A549 (cell line): ENCODE measurements at regions not wholly inside any gene's neighbourhood (a gene's known extent, or its start where the extent isn't known, plus 50 kb on each side); places are given as distances from the start of the nearest gene placed in this dataset.

Source experiments
- ATAC-seq, 2 experiments: fragments of 200-7000 bp in 1 of 2; fragments of >200 bp in 1 of 2; cut with Nextera tagmentation in 1 of 2; cut with Tn5 transposase in 1 of 2; 3 replicates each; pipeline versions ENCODE4 v1.8.0 to v1.9.1; 2018 to 2020; ENCODE audit warnings: mild to moderate bottlenecking in 1 of 2, moderate library complexity in 1 of 2
- CTCF ChIA-PET: fragments of 300-600 bp; sonication (Branson Sonifier 250); formaldehyde crosslinking; extraction: SDS; loops from one replicate; lab custom pipeline; 2021; ENCODE audit warnings: antibody characterized with exemption, inconsistent platforms; lab: Yijun Ruan, JAX
- POLR2A ChIA-PET: fragments of 350-600 bp; formaldehyde crosslinking; extraction: SDS; loops from one replicate; lab custom pipeline; 2021; ENCODE audit warnings: antibody characterized with exemption, inconsistent platforms; lab: Yijun Ruan, JAX
- DNase-seq, 2 experiments: peaks; one replicate each; pipeline versions ENCODE4 v3.0.0 to v3.0.0-alpha.2; 2011 to 2016; ENCODE audit warnings: low read depth in 1 of 2, low spot score in 1 of 2
- FAIRE-seq: peaks from 2 replicates; lab custom pipeline; 2011; peaks lifted over from hg19 to GRCh38; lab: Jason Lieb, UNC
- H3K27ac ChIP-seq, 2 experiments: fragments of >200 bp; sonication (Bioruptor Twin); formaldehyde crosslinking; 3 replicates each; pipeline ENCODE4 v1.5.1; 2016 to 2017
- H3K4me1 ChIP-seq: fragments of >200 bp; sonication (Bioruptor Twin); formaldehyde crosslinking; 3 replicates; pipeline ENCODE4 v1.6.1; 2016
- H3K4me2 ChIP-seq: fragments of >200 bp; sonication (Bioruptor Twin); formaldehyde crosslinking; 3 replicates; pipeline ENCODE4 v1.6.1; 2016
- H3K4me3 ChIP-seq: fragments of >200 bp; sonication (Bioruptor Twin); formaldehyde crosslinking; 3 replicates; pipeline ENCODE4 v1.5.1; 2016
- H3K9me3 ChIP-seq: fragments of >200 bp; sonication (Bioruptor Twin); formaldehyde crosslinking; 3 replicates; pipeline ENCODE4 v1.6.1; 2016
- ATOH8 ChIP-seq: fragments of 250-450 bp; sonication (Bioruptor Pico); IDR thresholded peaks from 2 replicates; pipeline ENCODE4 v1.5.0; 2020; ENCODE audit warnings: low read depth, mild to moderate bottlenecking, moderate library complexity
- BHLHE40 ChIP-seq: IDR thresholded peaks from 2 replicates; pipeline ENCODE4 v1.6.1; 2012; ENCODE audit warnings: low read depth, low read length, inconsistent platforms
- CBX8 ChIP-seq: fragments of 200-600 bp; sonication (generic); IDR thresholded peaks from 2 replicates; pipeline ENCODE4 v1.6.1; 2016
- CEBPB ChIP-seq, 2 experiments: fragments of >200 bp in 1 of 2; sonication (Bioruptor Twin) in 1 of 2; formaldehyde crosslinking in 1 of 2; IDR thresholded peaks; 2 replicates each; pipeline ENCODE4 v1.6.1; 2012 to 2016
- CHD2 ChIP-seq: fragments of 150-350 bp; IDR thresholded peaks from 2 replicates; pipeline ENCODE4 v1.6.1; 2014; ENCODE audit warnings: low read length; ENCODE audit not compliant: partially characterized antibody
- E2F6 ChIP-seq: IDR thresholded peaks from 2 replicates; pipeline ENCODE4 v1.6.1; 2012; ENCODE audit warnings: low read depth, borderline replicate concordance
- ESRRA ChIP-seq: fragments of 150-350 bp; IDR thresholded peaks from 2 replicates; pipeline ENCODE4 v1.6.1; 2014; ENCODE audit warnings: mild to moderate bottlenecking, low read length, borderline replicate concordance
- FOSL2 ChIP-seq, 2 experiments: fragments of 450-650 bp in 1 of 2; fragments of >200 bp in 1 of 2; sonication (Bioruptor Twin) in 1 of 2; formaldehyde crosslinking; IDR thresholded peaks; 2 replicates each; pipeline versions ENCODE4 v1.5.0 to v1.6.1; 2016 to 2020; ENCODE audit warnings: mild to moderate bottlenecking in 1 of 2, moderate library complexity in 1 of 2
- HDAC2 ChIP-seq: fragments of 200-600 bp; sonication (generic); IDR thresholded peaks from 2 replicates; pipeline ENCODE4 v1.6.1; 2016
- HEYL ChIP-seq: fragments of 250-450 bp; sonication (Bioruptor Pico); IDR thresholded peaks from 2 replicates; pipeline ENCODE4 v1.8.0; 2021; ENCODE audit warnings: mild to moderate bottlenecking, moderate library complexity
- HOXB13 ChIP-seq: fragments of 250-450 bp; sonication (Bioruptor Pico); IDR thresholded peaks from 2 replicates; pipeline ENCODE4 v1.5.0; 2020; ENCODE audit warnings: low read depth, mild to moderate bottlenecking, moderate library complexity
- JUNB ChIP-seq: fragments of >200 bp; sonication (Bioruptor Twin); formaldehyde crosslinking; IDR thresholded peaks from 2 replicates; pipeline ENCODE4 v1.6.1; 2016
- KDM1A ChIP-seq: fragments of 200-600 bp; sonication (generic); IDR thresholded peaks from 2 replicates; pipeline ENCODE4 v1.6.1; 2016; ENCODE audit warnings: low read depth, mild to moderate bottlenecking
- MAZ ChIP-seq: fragments of 150-350 bp; IDR thresholded peaks from 2 replicates; pipeline ENCODE4 v1.6.1; 2014; ENCODE audit warnings: antibody characterized with exemption, low read depth, low read length, borderline replicate concordance
- MYC ChIP-seq: IDR thresholded peaks from 2 replicates; pipeline ENCODE4 v1.6.1; 2012; ENCODE audit warnings: mild to moderate bottlenecking, inconsistent platforms, low read length, improper control_type of control experiment, borderline replicate concordance
- NFE2L2 ChIP-seq: fragments of 150-350 bp; conservative IDR thresholded peaks from 2 replicates; pipeline ENCODE4 v1.6.1; 2014; ENCODE audit warnings: low read length
- NPAS2 ChIP-seq: fragments of 250-450 bp; sonication (Bioruptor Pico); IDR thresholded peaks from 2 replicates; pipeline ENCODE4 v1.8.0; 2022; ENCODE audit warnings: mild to moderate bottlenecking, moderate library complexity, borderline replicate concordance
- PHF8 ChIP-seq: fragments of 200-600 bp; sonication (generic); IDR thresholded peaks from 2 replicates; pipeline ENCODE4 v1.6.1; 2016; ENCODE audit warnings: low read depth, mild to moderate bottlenecking, antibody characterized with exemption, moderate library complexity, borderline replicate concordance
- POLR2A ChIP-seq: IDR thresholded peaks from 2 replicates; pipeline ENCODE4 v1.6.1; 2012; ENCODE audit warnings: mild to moderate bottlenecking, low read length
- REST ChIP-seq: fragments of 200-600 bp; sonication (generic); IDR thresholded peaks from 2 replicates; pipeline ENCODE4 v1.6.1; 2016; ENCODE audit warnings: antibody characterized with exemption, mild to moderate bottlenecking, moderate library complexity
- RFX5 ChIP-seq: fragments of 450-650 bp; IDR thresholded peaks from 2 replicates; pipeline ENCODE4 v1.7.1; 2014; ENCODE audit warnings: antibody characterized with exemption, mild to moderate bottlenecking, moderate library complexity
- SREBF2 ChIP-seq: fragments of 450-650 bp; IDR thresholded peaks from 2 replicates; pipeline ENCODE4 v1.6.1; 2014; ENCODE audit warnings: mild to moderate bottlenecking, moderate library complexity
- TFCP2L1 ChIP-seq: fragments of 250-450 bp; sonication (Bioruptor Pico); IDR thresholded peaks from 2 replicates; pipeline ENCODE4 v1.5.0; 2021; ENCODE audit warnings: mild to moderate bottlenecking
- ZFP36 ChIP-seq: fragments of 450-650 bp; IDR thresholded peaks from 2 replicates; pipeline ENCODE4 v1.6.1; 2014; ENCODE audit warnings: borderline replicate concordance; ENCODE audit not compliant: partially characterized antibody
- ZNF302 ChIP-seq: fragments of 250-450 bp; sonication (Bioruptor Pico); IDR thresholded peaks from 2 replicates; pipeline ENCODE4 v1.9.0; 2021; ENCODE audit warnings: inconsistent platforms, mild to moderate bottlenecking, moderate library complexity
- ZSCAN20 ChIP-seq: fragments of 250-450 bp; sonication (Bioruptor Pico); IDR thresholded peaks from 2 replicates; pipeline ENCODE4 v1.8.0; 2022; ENCODE audit warnings: mild to moderate bottlenecking, moderate library complexity
- WGBS: methylation state at CpG from one replicate; pipeline ENCODE4 v1.1.6; 2017; ENCODE audit errors: missing lambda C conversion rate; 5-methylcytosine and 5-hydroxymethylcytosine counted together
- TF ChIP-seq, protein P1 (sequence below): fragments of 450-650 bp; IDR thresholded peaks from 2 replicates; pipeline ENCODE4 v1.6.1; 2014; ENCODE audit warnings: antibody characterized with exemption
- TF ChIP-seq, protein P2 (sequence below): IDR thresholded peaks from 2 replicates; pipeline ENCODE4 v1.6.1; 2012
- TF ChIP-seq, protein P3 (sequence below): IDR thresholded peaks from 2 replicates; pipeline ENCODE4 v1.6.1; 2012
- TF ChIP-seq, protein P4 (sequence below): fragments of 250-450 bp; sonication (Bioruptor Pico); IDR thresholded peaks from 2 replicates; pipeline ENCODE4 v1.5.0; 2021; ENCODE audit warnings: mild to moderate bottlenecking, moderate library complexity, borderline replicate concordance
- TF ChIP-seq, protein P5 (sequence below): fragments of >200 bp; sonication (Bioruptor Twin); formaldehyde crosslinking; IDR thresholded peaks from 2 replicates; pipeline ENCODE4 v1.6.1; 2016

GRCh38 chr7:52026140-52026539 lies 709.5 kb upstream of the COBL start:
- FAIRE-seq = no peak
- ChIA-PET CTCF (interaction anchor here (0.6 kb wide), 2 partner anchors 603 to 799 kb away, joined by 3 to 5 read pairs; no protein-coding TSS in a partner anchor), POLR2A (no interaction called here)
- Histone ChIP-seq H3K27ac (no peak overlapping the region), H3K4me1 (no peaks in the 10 kb centered on the region), H3K4me3 (no peak overlapping the region), H3K9me3 (no peaks in the 10 kb centered on the region), H3K4me2 (no peak overlapping the region)
- no peak for TF ChIP-seq TFCP2L1
- no peak for TF ChIP-seq FOSL2 (IDR thresholded peaks at IDR 0.05)
- no peak for TF ChIP-seq FOSL2 (CRISPR knock-in tag; IDR thresholded peaks at IDR 0.05)
- no peak for TF ChIP-seq MAZ
- TF ChIP-seq KDM1A = no peak
- TF ChIP-seq BHLHE40 = no peak
- TF ChIP-seq HDAC2 = no peak
- TF ChIP-seq CEBPB (IDR thresholded peaks at IDR 0.05) = no peak
- no peak for TF ChIP-seq NPAS2 (CRISPR knock-in tag)
- no peak for TF ChIP-seq RFX5
- TF ChIP-seq MYC = no peak
- no peak for TF ChIP-seq HOXB13
- no peak for TF ChIP-seq ATOH8 (CRISPR knock-in tag)
- no peak for TF ChIP-seq ESRRA
- no peak for TF ChIP-seq CHD2
- no peak for TF ChIP-seq SREBF2
- no peak for TF ChIP-seq POLR2A
- TF ChIP-seq, protein P1, sequence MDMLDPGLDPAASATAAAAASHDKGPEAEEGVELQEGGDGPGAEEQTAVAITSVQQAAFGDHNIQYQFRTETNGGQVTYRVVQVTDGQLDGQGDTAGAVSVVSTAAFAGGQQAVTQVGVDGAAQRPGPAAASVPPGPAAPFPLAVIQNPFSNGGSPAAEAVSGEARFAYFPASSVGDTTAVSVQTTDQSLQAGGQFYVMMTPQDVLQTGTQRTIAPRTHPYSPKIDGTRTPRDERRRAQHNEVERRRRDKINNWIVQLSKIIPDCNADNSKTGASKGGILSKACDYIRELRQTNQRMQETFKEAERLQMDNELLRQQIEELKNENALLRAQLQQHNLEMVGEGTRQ = no peak
- TF ChIP-seq, protein P2, sequence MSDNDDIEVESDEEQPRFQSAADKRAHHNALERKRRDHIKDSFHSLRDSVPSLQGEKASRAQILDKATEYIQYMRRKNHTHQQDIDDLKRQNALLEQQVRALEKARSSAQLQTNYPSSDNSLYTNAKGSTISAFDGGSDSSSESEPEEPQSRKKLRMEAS = no peak
- no peak for TF ChIP-seq ZNF302 (CRISPR knock-in tag)
- WGBS = 58% methylated on average over 4 of the region's 11 CpGs
- ATAC-seq = no peak
- DNase-seq = no peak

DNA sequence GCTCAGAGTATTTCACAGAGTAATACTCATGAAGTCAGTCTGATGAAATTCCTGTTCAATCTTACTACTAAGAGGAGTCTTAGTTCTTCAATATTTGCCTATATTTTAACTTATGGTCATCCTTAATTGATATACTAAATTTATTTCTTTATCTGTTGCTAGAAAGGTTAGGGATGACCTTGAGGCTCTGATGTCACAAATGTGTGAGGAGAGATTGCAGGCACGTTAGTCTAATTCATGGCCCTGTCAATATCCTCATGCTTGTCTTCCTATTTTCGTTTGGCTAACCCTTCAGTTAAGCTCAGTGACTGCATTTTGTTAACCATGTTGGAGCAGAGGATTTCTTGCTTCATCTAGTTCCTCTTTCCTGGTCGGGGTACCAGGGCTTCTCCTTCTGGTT lies 704.7 kb upstream of the COBL start:
- no peak for ATAC-seq
- no peak for FAIRE-seq
- no peak for DNase-seq
- TF ChIP-seq, protein P3, sequence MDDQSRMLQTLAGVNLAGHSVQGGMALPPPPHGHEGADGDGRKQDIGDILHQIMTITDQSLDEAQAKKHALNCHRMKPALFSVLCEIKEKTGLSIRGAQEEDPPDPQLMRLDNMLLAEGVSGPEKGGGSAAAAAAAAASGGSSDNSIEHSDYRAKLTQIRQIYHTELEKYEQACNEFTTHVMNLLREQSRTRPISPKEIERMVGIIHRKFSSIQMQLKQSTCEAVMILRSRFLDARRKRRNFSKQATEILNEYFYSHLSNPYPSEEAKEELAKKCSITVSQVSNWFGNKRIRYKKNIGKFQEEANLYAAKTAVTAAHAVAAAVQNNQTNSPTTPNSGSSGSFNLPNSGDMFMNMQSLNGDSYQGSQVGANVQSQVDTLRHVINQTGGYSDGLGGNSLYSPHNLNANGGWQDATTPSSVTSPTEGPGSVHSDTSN = no peak
- TF ChIP-seq CBX8 = no peak
- TF ChIP-seq ZFP36 = no peak
- no peak for TF ChIP-seq KDM1A
- TF ChIP-seq CHD2 = no peak
- no peak for TF ChIP-seq PHF8
- no peak for TF ChIP-seq E2F6
- no peak for TF ChIP-seq REST
- no peak for TF ChIP-seq NFE2L2
- TF ChIP-seq, protein P4, sequence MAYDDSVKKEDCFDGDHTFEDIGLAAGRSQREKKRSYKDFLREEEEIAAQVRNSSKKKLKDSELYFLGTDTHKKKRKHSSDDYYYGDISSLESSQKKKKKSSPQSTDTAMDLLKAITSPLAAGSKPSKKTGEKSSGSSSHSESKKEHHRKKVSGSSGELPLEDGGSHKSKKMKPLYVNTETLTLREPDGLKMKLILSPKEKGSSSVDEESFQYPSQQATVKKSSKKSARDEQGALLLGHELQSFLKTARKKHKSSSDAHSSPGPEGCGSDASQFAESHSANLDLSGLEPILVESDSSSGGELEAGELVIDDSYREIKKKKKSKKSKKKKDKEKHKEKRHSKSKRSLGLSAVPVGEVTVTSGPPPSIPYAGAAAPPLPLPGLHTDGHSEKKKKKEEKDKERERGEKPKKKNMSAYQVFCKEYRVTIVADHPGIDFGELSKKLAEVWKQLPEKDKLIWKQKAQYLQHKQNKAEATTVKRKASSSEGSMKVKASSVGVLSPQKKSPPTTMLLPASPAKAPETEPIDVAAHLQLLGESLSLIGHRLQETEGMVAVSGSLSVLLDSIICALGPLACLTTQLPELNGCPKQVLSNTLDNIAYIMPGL (CRISPR knock-in tag) = no peak
- TF ChIP-seq BHLHE40 = no peak
- TF ChIP-seq, protein P5, sequence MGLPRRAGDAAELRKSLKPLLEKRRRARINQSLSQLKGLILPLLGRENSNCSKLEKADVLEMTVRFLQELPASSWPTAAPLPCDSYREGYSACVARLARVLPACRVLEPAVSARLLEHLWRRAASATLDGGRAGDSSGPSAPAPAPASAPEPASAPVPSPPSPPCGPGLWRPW = no peak
- no peak for TF ChIP-seq HEYL (CRISPR knock-in tag)
- TF ChIP-seq JUNB = no peak
- TF ChIP-seq POLR2A = no peak
- TF ChIP-seq ZSCAN20 (CRISPR knock-in tag) = no peak
- WGBS = 1% methylated on average over 3 of the region's 3 CpGs
- H3K9me3 ChIP-seq = no peaks in the 10 kb centered on the region
- no peaks in the 10 kb centered on the region for H3K4me1 ChIP-seq
- ChIA-PET CTCF (no interaction called here), POLR2A (no interaction called here)
- H3K4me3 ChIP-seq = no peak overlapping the region
- H3K4me2 ChIP-seq = no peak overlapping the region
- H3K27ac ChIP-seq = no peak overlapping the region
